Posterior vena cava (tissue), 2 donors: ENCODE measurements at regions not wholly inside any gene's neighbourhood (a gene's known extent, or its start where the extent isn't known, plus 50 kb on each side); places are given as distances from the start of the nearest gene placed in this dataset.
"Not testable (repeated sequence)": the region's sequence is repeated elsewhere in the genome, so short reads cannot be mapped to it uniquely, and the experiment has no call there.

ENCODE experiments used
- DNase-seq: peaks from one replicate; pipeline ENCODE4 v3.0.0-alpha.2; 2020; ENCODE audit warnings: low spot score
- intact Hi-C, 2 donors: fragments of 100-400 bp; cut with DNase I; formaldehyde crosslinking; loops; one replicate each; pipeline versions ENCODE4 v1.14.1 to v1.14.2; 2022 to 2023
- donor health status: DM: yes; HTN: yes; CAD: no.
- donor health status: DM: yes; HTN: yes; CAD: no.

DNA sequence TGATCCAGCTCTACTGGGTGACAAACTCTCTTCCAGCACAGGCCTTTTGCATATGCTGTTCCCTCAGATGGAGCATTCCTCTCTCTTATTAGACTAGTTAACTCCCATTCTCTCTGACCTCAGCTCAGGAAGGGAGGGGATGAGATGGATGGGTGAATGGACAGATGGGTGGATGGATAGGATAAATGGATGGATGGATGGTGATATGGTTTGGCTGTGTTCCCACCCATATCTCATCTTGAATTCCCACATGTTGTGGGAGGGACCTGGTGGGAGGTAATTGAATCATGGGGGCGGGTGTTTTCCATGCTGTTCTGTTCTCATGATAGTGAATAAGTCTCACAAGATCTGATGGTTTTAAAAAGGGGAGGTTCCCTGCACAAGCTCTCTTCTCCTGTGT is 144.1 kb upstream of the ATP2B2 start:
- DNase-seq, intact Hi-C loops: not testable (repeated sequence)

DNA sequence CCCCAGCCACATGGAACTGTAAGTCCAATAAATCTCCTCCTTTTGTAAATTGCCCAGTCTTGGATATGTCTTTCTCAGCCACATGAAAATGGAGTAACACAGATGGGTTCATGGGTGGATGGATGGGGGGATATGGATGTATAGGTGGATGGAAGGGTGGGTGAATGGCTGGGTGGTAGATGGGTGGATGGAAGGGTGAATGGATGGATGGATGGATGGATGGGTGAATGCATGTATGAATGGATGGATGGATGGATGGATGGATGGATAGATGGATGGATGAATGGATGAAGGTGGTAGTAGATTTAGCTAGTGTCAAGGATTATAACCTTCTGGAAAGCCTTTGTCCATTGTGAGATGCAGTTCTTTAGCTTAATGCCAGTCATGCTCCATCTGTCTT is 146.1 kb upstream of the ATP2B2 start:
- no peak for DNase-seq
- intact Hi-C loops, result no loop called here

DNA sequence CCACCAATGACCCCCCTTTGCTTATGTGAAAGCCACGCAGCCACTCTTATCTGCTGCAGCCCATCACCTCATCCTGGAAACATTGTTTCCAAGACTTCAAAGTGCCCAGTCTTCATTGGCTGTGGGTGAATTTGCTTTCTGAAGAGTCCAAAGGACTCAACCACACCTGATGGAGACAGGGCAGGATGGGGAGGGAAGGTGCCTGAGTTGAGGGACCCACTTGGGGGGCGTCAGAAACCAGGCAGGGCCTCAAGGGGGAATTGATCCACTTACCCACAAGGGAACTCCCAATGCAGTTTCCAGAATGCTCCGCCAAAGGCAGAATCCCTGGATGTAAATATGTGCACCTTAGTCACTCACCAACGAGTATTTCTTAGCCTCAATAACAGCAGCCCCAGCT is 147.9 kb upstream of the ATP2B2 start:
- DNase-seq, result peak; percentile 45
- intact Hi-C loops, result no loop called here

DNA sequence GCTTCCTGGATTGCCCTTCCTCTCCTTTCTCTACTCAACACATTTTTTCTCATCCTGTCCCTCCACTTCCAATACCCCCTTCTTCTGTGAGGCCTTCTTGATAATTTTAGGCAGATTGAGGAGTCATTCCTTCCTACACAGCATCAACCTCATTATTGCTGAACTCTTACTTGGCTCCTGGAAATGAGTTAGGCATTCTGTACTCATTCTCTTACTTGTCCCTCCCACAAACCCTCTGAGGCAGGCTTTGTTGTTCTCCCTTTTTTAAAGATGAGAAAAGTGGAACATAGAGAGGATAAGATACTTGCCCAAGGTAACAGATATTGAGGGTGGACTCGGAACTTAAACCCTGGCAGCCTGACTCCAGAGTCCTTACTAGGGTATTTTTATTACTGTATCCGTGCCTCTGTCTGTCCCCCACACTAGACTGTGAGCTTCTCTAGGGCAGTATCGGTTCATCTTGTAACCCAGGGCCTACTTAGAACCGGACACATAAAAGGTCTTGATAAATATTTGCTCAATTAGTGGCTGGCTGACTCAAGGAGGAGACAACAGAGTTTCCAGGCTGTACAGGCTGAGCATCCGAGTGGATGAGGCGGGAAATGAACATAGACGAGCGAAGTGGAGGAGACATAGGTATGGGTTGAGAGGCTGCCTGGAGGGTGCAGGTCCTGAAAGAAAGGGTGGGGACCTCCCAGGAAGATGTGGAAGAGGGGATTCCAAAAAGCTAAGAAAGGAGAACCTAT is 148.7 kb upstream of the ATP2B2 start:
- peak; percentile 31 for DNase-seq
- intact Hi-C loops, result no loop called here

DNA sequence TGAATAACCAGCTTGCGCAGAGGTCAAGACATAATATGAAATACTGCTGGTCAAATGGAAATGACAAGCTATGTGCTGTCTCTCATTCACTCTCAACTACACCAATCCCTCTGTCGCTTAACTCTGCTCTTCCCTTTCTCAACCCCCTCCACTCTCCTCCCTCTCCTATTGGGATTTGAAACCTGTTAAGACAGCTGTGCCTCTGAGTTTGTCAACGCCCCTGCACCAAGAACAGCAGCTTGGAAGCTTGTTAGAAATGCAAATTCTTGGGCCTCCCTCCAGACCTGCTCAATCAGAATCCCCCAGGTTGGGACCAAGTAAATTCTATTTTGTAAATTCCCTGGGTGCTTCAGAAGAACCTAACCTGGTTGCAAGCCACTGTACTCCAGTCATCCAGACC is 149.7 kb upstream of the ATP2B2 start:
- no peak for DNase-seq
- intact Hi-C loops, result no loop called here

DNA sequence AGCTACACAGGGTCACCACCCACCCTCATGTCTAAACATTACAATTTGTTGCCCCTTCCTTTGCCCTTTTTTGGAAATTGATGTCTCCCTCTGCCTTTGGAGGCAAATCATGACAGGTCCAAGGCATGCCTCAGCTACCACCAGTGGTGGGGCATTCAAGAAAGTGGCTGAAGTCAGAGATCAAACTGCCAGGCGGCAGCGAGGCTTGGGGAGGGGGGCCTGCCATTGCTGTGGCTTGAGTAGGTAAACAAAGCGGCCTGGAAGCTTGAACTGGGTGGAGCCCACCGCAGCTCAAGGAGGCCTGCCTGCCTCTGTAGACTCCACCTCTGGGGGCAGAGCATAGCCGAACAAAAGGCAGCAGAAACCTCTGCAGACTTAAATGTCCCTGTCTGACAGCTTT is 152.0 kb upstream of the ATP2B2 start:
- intact Hi-C loops, result not testable (repeated sequence)
- DNase-seq, result peak; percentile 35

DNA sequence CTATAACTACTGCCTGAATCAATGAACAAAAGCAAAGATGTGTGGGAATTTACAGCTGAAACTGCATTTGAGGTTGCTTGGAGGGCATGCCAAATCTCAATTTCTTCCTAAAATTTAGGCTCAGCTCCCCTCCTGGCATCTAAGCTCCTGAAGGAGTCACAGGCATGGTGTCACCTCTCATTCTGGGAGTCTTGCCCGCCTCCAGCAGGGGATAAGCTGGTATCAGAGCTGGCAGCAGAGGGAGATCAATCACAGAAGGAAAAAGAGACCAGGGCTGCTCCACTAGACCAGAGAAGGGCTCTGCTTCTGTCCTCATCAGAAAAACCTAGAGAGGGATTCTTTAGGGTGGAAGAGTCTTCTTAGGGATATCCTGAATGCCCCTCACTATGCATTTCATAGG is 150.4 kb upstream of the SLC6A11 start:
- no peak for DNase-seq
- intact Hi-C loops, result loop anchor here in 1 of 2 donors (1.0 kb wide), 1 partner anchor 22 kb away; no protein-coding TSS in a partner anchor

DNA sequence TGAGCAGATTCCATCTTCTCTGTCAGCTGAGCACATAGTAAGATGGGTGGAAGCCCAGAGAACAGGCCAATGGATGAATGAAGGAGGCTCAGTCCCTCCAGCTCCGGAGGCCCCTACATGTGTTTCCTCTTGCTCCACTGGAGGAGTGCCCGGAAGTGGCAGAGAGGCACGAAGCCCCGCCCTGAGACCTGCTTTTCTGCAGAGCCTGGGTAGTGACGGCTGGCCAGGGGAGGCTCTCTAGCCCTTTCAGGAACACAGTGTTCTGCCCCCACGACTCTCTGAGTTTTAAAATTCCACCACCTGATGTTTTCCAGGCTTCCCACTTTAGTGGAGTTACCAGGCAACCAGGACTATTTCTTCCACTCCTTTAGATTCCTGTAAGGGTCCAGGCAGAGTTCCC is 149.4 kb upstream of the SLC6A11 start:
- no peak for DNase-seq
- intact Hi-C loops, result no loop called here

DNA sequence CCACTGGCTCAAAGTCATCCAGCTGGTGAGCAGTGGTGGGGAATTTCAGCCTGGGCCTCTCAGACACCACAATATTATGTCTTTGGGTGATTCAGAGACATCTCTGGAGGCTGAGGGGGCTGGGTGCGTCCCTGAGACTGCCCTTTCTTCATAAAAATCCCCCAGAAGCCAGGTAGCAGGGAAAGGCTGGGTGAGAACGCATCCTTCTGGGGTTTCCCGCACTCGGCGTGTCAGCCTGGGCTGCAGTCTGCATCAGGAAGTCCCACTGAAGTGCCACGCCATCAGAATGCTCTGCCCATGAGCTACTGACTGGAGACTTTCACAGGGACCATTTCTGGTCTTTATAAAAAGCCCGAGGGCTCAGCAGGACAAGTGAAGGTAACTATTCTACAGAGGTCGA is 148.8 kb upstream of the SLC6A11 start:
- intact Hi-C loops, result no loop called here
- DNase-seq, result no peak

DNA sequence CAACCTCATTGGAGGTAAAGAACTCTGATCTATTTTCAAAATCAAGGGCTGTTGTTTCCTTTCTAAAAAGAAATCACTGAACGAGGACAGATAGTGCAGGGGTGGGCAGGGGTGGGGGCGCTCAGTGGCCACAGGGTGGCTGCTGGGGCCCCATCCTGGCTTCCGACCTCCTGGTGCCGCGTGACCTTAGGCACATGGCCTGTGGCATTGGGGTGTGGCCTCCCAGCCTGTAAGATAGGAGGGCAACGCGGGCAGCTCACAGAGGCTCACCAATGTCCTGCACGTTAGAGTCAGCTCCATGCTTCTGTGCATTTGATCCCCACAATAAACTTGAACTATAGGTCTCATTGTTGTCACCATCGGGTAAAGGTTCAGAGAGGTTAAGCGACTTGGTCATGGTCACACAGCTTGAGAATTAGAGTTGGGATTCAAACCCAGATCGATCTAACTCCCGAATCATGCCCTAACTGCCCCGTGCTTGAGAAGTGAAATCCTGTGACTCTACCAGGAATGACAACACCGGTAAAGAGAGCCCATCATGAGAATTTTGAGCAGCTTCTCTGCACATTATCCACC is 148.0 kb upstream of the SLC6A11 start:
- no peak for DNase-seq
- intact Hi-C loops, result no loop called here

DNA sequence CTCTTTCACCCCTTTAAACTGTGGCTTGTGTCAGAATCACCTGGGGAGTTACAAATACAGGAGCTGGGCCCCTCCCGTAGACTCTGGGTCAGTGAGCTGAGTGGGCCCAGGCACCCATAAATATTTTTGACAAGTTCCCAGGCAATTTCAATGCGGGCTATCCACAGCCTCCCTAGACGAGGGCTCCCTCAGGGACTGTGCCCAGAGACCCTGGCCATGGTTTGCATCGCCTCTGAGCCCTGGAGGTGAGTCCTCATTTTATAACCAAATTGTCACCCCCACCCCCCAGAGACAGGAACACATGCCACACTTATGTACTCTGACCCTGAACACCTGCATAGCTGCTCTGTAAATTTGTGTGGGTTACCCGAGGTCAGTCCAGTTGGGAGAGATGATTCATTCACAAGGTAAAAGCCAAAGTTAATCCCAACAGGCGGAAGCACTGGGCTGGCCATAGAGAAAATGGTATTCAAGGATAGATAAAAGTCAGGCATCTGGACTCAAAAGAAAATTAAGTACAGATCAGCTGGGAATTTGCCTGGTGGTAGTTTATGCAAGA is 146.5 kb upstream of the SLC6A11 start:
- intact Hi-C loops, result loop anchor here in 1 of 2 donors (1.0 kb wide), 1 partner anchor 34 kb away; no protein-coding TSS in a partner anchor
- no peak for DNase-seq

DNA sequence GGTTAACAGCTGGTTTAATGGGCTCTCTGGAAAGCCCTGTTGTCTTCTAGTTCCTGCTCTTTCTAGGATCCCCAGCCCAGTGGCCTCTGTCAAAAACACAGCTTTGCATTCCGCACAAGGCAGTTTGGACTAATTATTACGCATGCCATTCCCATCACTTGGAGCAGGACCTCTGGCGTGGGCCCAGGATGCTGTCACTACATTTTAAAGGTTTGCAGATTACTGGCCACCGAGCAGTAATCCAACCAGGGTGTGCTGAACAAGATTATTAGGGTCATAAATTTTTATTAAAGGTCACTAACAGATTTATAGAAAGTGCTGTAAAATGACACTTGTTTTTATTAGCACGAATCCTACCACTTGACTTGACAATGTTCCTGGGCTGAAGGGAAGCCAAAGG is 143.6 kb upstream of the SLC6A11 start:
- no peak for DNase-seq
- intact Hi-C loops, result no loop called here

DNA sequence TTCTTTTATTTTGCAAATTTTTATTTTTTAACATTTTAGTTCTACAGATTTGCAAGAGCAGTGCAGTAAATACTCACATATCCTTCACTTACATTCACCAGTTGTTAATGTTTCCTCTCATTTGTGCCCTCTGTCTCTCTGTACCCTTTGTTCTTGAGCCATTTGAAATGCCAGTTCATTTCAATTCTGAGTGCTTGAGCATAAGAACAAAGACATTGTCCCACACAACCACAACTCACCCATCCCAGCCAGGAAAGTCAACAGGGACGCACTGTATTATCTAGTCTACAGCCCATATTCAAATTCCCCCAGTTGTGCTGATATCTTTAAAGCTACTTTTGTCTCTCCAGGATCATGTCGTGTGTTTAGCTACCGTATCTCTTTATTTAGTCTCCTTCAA is 141.4 kb upstream of the SLC6A11 start:
- DNase-seq, result no peak
- intact Hi-C loops, result no loop called here

DNA sequence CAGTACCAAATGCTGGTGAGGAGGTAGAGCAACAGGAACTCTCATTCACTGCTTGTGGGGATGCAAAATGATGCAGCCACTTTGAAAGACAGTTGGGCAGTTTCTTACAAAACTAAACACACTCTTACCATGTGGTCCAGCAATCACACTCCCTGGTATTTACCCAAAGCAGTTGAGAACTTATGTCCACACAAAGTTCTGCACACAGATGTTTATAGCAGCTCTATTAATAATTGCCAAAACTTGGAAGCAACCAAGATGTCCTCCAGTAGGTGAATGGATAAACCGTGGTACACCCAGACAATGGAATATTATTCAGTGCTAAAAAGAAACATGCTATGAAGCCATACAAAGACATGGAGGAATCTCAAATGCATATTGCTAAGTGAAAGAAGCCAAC is 139.1 kb upstream of the SLC6A11 start:
- no peak for DNase-seq
- intact Hi-C loops, result no loop called here

DNA sequence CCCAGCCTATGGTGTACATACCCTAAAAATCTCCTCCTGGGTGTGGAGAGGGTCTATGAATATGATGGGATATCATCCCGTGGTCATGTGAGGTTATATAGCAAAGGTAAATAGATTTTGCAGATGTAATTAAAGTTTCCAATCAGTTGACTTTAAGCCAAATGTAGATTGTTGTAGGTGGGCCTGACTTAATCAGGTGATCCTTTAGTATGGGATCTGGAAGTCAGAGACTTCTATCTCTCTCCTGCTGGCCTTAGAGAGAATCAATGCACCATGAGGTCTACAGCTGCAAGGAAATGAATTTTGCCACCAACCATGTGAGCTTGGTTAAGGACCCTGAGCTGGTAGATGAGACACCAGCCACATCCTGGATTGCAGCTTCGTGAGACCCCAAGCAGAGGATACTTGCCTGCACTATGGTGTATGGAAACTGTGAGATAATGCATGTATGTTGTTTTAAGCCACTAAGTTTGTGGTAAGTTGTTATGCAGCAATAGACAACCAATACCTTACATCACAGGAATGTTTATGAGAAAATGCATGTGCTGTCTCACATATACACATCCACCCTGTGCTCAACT is 137.1 kb upstream of the SLC6A11 start:
- intact Hi-C loops, result no loop called here
- DNase-seq, result no peak

DNA sequence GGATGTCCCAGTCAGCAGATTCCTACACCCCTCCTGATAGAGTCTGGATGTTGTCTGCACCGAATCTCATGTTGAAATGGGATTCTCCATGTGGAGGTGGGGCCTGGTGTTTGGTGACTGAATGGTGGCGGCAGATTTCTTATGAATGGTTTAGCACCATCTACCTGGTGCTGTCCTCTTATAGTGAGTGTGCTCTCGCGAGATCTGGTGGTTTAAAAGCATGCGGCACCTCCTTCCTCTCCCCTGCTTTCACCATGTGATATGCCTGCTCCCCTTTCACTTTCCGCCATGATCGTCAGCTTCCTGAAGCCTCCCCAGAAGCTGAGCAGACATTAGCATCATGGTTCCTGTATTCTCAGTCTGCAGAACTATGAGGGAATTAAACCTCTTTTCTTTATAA is 135.2 kb upstream of the SLC6A11 start:
- no peak for DNase-seq
- intact Hi-C loops, result no loop called here

DNA sequence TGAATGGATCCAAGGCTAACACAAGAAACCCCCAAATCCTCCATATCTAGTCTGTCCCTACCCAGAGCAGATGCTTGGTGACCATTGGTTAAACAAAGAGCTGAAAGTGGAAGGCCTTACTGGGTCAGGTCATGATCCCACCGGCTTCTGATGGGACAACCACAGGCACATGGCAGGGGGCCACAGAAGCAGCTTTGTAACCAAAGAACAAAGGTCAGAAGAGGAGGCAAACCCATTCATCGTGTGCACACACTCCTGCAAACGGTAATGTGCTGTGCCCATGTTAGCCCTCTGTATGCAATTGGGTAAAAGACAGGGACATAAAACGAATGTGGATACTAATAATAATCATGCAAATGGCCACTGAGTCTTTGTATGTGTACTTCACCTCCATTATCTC is 133.3 kb upstream of the SLC6A11 start:
- intact Hi-C loops, result no loop called here
- DNase-seq, result no peak

DNA sequence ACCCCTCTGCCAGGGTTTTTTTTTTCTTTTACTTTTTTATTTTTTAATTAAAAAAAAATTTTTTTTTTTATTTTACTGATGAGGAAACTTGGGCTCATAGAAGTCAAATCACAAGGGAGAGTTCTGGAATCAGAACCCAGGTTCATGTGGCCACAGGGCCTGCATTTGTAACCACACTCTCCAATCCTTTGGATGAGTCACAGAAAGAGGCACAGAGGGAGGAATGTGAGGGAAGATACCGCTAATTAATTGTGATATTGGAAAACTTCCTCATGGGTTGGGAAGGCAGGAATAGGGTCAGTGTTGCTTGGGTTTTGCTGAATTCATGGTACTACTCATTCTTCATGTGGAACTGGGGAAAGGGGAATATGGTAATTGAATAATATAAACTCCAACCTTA is 132.9 kb upstream of the SLC6A11 start:
- no peak for DNase-seq
- intact Hi-C loops, result no loop called here

DNA sequence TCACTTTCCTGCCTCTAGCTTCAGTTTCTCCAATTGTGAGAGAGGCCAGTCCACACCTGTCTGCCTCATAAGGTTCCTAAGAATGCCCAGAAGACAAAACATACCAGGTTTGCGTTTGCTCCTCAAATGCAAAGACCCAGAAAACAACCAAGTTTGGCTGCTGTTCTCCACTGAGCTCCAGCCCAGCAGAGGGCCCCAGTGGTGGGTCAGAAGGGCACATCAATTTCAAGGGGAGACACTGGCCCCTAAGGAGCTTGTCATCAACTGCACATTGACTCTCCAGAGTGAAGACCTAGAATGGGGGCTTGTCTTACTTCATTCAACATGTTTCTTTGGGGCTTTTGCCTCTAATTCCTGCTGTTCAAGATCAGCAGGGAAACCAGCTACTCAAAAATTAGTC is 127.9 kb upstream of the SLC6A11 start:
- no peak for DNase-seq
- intact Hi-C loops, result no loop called here

DNA sequence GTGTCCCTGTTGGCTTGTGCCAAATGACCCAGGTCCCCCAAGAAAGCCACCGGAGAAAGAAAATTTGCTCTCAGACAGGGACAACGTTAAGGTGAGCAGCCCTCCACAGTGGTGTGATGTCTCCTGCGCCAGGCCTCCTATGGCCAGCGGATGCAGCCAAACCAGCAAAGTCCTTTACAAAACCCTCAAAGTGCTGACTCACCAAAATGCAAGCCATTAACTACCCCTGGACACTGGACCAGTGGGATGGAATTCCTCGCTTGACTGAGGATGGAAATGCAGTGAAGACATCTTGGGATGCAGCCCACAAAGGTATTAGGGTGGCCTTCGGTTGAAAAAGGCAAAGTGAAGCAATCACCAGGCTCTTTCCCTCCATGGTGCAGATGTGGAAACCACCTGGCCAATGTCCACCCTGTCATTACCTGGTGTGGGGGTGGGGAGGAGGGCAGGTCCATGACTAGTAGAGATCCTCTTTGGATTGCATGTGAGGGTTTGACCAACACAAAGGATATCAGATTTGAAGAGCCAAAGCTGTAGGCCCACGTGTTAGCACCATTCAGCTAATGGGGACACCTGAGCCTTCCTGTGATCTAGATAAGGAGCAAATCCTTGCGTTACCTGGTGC is 127.4 kb upstream of the SLC6A11 start:
- no peak for DNase-seq
- intact Hi-C loops, result no loop called here
